Stomach (tissue), 8 donors: ENCODE measurements at regions not wholly inside any gene's neighbourhood (a gene's known extent, or its start where the extent isn't known, plus 50 kb on each side); places are given as distances from the start of the nearest gene placed in this dataset.

Source experiments
- DNase-seq, 2 donors: peaks; one replicate each; pipeline versions ENCODE4 v3.0.0 to v3.0.0-alpha.2; 2013 to 2019
- H3K27ac ChIP-seq, 5 donors: fragments of 200-600 bp in 4 of 5; sonication (generic) in 4 of 5; one replicate each; pipeline ENCODE4 v1.5.1; 2013 to 2019; ENCODE audit warnings: mild to moderate bottlenecking in 1 of 5, moderate library complexity in 1 of 5
- H3K27me3 ChIP-seq, 3 donors: fragments of 200-600 bp; sonication (generic); one replicate each; pipeline ENCODE4 v1.5.1; 2017 to 2019; ENCODE audit warnings: mixed run types in 1 of 3
- H3K36me3 ChIP-seq, 4 donors: fragments of 200-600 bp; sonication (generic); 1 replicate in 3 of 4; 2 replicates in 1 of 4; pipeline ENCODE4 v1.5.1; 2016 to 2019
- H3K4me1 ChIP-seq, 4 donors: fragments of 200-600 bp; sonication (generic); one replicate each; pipeline ENCODE4 v1.5.1; 2016 to 2019
- H3K4me3 ChIP-seq, 4 donors: fragments of 200-600 bp; sonication (generic) in 3 of 4; one replicate each; pipeline ENCODE4 v1.5.1; 2016 to 2019; ENCODE audit warnings: mild to moderate bottlenecking in 1 of 4
- H3K9me3 ChIP-seq, 4 donors: fragments of 200-600 bp; sonication (generic); one replicate each; pipeline ENCODE4 v1.5.1; 2016 to 2019
- CTCF ChIP-seq, 7 experiments: fragments of 450-650 bp in 4 of 7; fragments of 200-600 bp in 3 of 7; sonication (generic) in 3 of 7; IDR thresholded peaks; one replicate each; pipeline ENCODE4 v1.5.1; 2016 to 2019; ENCODE audit warnings: antibody characterized with exemption in 7 of 7, control low read depth in 2 of 7, mild to moderate bottlenecking in 1 of 7
- EP300 ChIP-seq: sonication (generic); formaldehyde crosslinking; IDR thresholded peaks from one replicate; pipeline ENCODE4 v1.6.1; 2017; ENCODE audit warnings: antibody characterized with exemption
- POLR2A ChIP-seq, 4 donors: fragments of 450-650 bp; IDR thresholded peaks; one replicate each; pipeline ENCODE4 v1.6.1; 2016; ENCODE audit warnings: antibody characterized with exemption in 4 of 4, control low read depth in 2 of 4, mild to moderate bottlenecking in 1 of 4, moderate library complexity in 1 of 4
- POLR2AphosphoS5 ChIP-seq, 3 donors: sonication (generic); formaldehyde crosslinking; IDR thresholded peaks; one replicate each; pipeline ENCODE4 v1.6.1; 2016; ENCODE audit warnings: antibody characterized with exemption in 3 of 3
- WGBS, 5 donors: extraction: QIAGEN DNeasy Blood & Tissue Kit in 3 of 5; methylation state at CpG; one replicate each; pipeline versions ENCODE4 v1.1.5 to v1.1.7; 2013 to 2018; 5-methylcytosine and 5-hydroxymethylcytosine counted together
- intact Hi-C: fragments of 100-400 bp; cut with DNase I; formaldehyde crosslinking; loops from one replicate; pipeline ENCODE4 v1.15.1; 2023; ENCODE audit warnings: low total_unique reads
- donor health status: healthy with polysubstance abuse.
- donor health status: Bipolar disorder and iron deficiency.
- donor health status: healthy.

DNA sequence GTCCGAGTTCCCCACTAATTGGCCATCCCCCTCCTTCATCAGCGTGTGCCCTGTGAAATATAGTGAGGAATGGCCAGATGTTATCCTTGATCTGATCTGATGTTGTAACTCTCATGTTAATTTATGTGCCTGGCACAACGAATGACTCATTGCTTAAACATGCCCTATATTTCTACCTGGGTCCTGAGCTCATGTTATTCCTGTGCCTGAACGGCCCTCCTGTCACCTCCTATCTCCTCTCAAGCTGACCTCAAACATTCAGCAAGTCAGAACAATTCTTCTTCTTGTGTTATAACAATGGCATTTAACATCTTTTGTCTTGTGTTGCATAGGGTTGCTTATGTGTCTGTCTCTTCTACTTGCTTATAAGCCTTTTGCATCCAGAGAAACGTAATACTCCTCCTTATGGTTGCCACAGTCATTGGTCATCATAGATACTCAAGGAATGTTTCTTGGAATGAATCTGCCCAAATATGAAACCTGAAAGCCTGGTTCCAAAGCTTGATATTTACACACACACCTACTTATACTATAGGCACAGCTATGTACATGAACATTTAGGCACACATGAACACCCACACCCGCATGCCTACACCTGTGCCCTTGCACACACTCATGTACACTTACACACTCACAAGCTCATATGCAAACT, 80.2 kb upstream of the PHLPP1 start:
- intact Hi-C loops = no loop called here
- WGBS, 5 donors = 55 to 64% (median 58%) methylated on average over 6 of the region's 6 CpGs
- Histone ChIP-seq H3K9me3 (no peaks in the 10 kb centered on the region), H3K36me3 (no peaks in the 10 kb centered on the region), H3K27ac (no peak overlapping the region), H3K4me1 (no peaks in the 10 kb centered on the region), H3K27me3 (no peaks in the 10 kb centered on the region), H3K4me3 (no peak overlapping the region)
- no peak for DNase-seq
- no peak for TF ChIP-seq POLR2AphosphoS5 (IDR thresholded peaks at IDR 0.05)
- TF ChIP-seq POLR2A (IDR thresholded peaks at IDR 0.05) = no peak
- no peak for TF ChIP-seq CTCF (IDR thresholded peaks at IDR 0.05)
- no peak for TF ChIP-seq EP300

- Histone ChIP-seq H3K4me1 (no peaks in the 10 kb centered on the region), H3K36me3 (no peaks in the 10 kb centered on the region), H3K27ac (no peak overlapping the region), H3K4me3 (no peak overlapping the region), H3K9me3 (no peaks in the 10 kb centered on the region), H3K27me3 (no peaks in the 10 kb centered on the region)
- intact Hi-C loops = no loop called here
- no peak for DNase-seq
- 79 to 85% (median 80%) methylated on average over 3 of the region's 3 CpGs for WGBS, 5 donors
- TF ChIP-seq POLR2AphosphoS5 (IDR thresholded peaks at IDR 0.05) (no peak), EP300 (no peak), POLR2A (IDR thresholded peaks at IDR 0.05) (no peak), CTCF (IDR thresholded peaks at IDR 0.05) (no peak)
Observed at GRCh38 chr18:62637403-62637802, 77.9 kb upstream of the PHLPP1 start.

DNA sequence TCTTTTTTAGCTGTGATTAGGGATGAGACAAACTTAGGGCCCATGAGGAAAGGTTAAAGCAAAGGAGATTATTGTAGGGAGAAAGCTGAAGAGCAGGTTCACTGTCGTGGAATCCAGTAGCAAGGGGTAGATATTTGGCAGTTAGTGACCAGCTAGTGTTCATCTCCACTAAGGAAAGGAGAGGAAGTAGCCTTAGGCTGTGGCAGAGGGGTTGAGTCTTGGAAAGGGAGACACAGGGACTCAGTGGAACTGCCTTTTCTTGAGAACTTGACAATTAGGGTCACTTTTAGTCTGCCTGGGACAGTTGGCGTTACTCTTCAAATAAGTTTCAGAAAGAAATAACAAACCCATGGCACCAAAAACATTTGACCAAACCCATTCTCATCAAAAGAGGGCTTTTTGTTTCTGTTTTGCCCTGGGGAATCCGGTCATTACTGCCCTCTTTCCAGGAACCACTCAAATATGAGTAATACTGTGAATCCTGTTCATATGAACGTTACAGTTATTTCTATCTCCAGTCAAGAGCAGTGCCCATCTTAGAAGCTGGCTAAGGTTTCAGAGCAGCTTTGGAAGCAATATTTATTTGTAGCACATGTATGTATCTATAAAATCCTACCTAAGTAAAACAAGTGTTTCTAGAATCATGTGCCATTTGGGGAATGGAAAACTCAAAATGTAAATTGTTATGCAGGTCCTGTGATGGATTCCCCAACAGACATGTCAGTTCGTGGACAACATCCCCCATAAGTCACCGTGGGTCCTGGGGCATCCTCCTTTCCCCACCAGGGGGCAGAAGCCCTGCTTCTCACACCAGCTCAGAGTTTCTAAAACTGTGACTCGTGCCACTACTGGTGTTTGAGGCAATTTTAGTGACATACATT, 77.3 kb upstream of the PHLPP1 start:
- intact Hi-C loops = no loop called here
- Histone ChIP-seq H3K27me3 (no peaks in the 10 kb centered on the region), H3K9me3 (no peaks in the 10 kb centered on the region), H3K27ac (no peak overlapping the region), H3K36me3 (no peaks in the 10 kb centered on the region), H3K4me3 (no peak overlapping the region), H3K4me1 (no peaks in the 10 kb centered on the region)
- no peak for TF ChIP-seq POLR2A (IDR thresholded peaks at IDR 0.05)
- TF ChIP-seq POLR2AphosphoS5 (IDR thresholded peaks at IDR 0.05) = no peak
- no peak for TF ChIP-seq EP300
- TF ChIP-seq CTCF (IDR thresholded peaks at IDR 0.05) = peak in 5 of 7 experiments; percentile 17 to 44 (median 36)
- 49 to 66% (median 54%) methylated on average over 7 of the region's 7 CpGs for WGBS, 5 donors
- peak; percentile 24 to 32 for DNase-seq

GRCh38 chr18:62643181-62643580, 72.2 kb upstream of the PHLPP1 start:
- H3K4me3 ChIP-seq = no peak overlapping the region
- H3K4me1 ChIP-seq = no peaks in the 10 kb centered on the region
- TF ChIP-seq POLR2AphosphoS5 (IDR thresholded peaks at IDR 0.05) = no peak
- intact Hi-C loops = no loop called here
- no peaks in the 10 kb centered on the region for H3K36me3 ChIP-seq
- no peaks in the 10 kb centered on the region for H3K27me3 ChIP-seq
- 39 to 62% (median 52%) methylated on average over 5 of the region's 5 CpGs for WGBS, 5 donors
- no peak overlapping the region for H3K27ac ChIP-seq
- no peak for DNase-seq
- H3K9me3 ChIP-seq = no peaks in the 10 kb centered on the region

DNA sequence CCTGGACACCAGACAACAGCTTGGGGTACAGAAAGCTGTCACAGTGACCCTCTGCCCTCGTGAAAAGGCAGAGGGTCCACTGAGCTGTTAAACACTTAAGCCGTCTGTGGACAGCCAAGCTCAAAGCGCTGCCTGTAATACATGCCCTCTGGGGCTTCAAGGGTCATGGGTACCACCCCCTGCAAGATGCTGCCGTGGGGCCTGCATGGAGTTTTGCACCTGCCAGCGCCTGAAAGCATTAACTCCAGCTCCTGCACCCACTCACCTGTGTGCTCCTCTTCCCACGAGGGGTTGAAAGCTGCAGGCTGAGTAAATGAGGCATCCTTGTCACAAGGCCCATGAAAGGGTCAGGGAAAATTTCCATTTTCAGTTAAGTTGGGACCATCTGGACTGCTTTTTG, 70.6 kb upstream of the PHLPP1 start:
- Histone ChIP-seq H3K4me3 (no peak overlapping the region), H3K9me3 (no peaks in the 10 kb centered on the region), H3K36me3 (no peaks in the 10 kb centered on the region), H3K27ac (no peak overlapping the region), H3K27me3 (no peaks in the 10 kb centered on the region), H3K4me1 (no peaks in the 10 kb centered on the region)
- 84 to 93% (median 89%) methylated on average over 6 of the region's 6 CpGs for WGBS, 5 donors
- DNase-seq = no peak
- TF ChIP-seq POLR2A (IDR thresholded peaks at IDR 0.05) (no peak), CTCF (IDR thresholded peaks at IDR 0.05) (no peak), EP300 (no peak), POLR2AphosphoS5 (IDR thresholded peaks at IDR 0.05) (no peak)
- intact Hi-C loops = no loop called here
